K562 (cell line): ENCODE measurements at regions not wholly inside any gene's neighbourhood (a gene's known extent, or its start where the extent isn't known, plus 50 kb on each side); places are given as distances from the start of the nearest gene placed in this dataset.

Experiments
- E2F6 ChIP-seq, 2 experiments: IDR thresholded peaks; 2 replicates each; pipeline ENCODE4 v1.6.1; 2011; ENCODE audit warnings: borderline replicate concordance in 1 of 2, control low read depth in 1 of 2, low read depth in 1 of 2, low read length in 1 of 2, mild to moderate bottlenecking in 1 of 2, mixed read lengths in 1 of 2, moderate library complexity in 1 of 2; ENCODE audit not compliant: insufficient read depth in 1 of 2, insufficient read length in 1 of 2, poor library complexity in 1 of 2, severe bottlenecking in 1 of 2; ENCODE audit errors: extremely low read depth in 1 of 2
- GTF2A2 ChIP-seq: IDR thresholded peaks from 2 replicates; pipeline ENCODE4 v1.6.1; 2016; ENCODE audit warnings: mild to moderate bottlenecking, missing genetic modification characterization, missing compliant biosample characterization
- HLTF ChIP-seq: fragments of 450-650 bp; IDR thresholded peaks from 2 replicates; pipeline ENCODE4 v1.6.1; 2016
- MCM2 ChIP-seq: fragments of 450-650 bp; IDR thresholded peaks from 2 replicates; pipeline ENCODE4 v1.6.1; 2017; ENCODE audit warnings: low read depth, mild to moderate bottlenecking
- NR3C1 ChIP-seq: sonication (generic); formaldehyde crosslinking; IDR thresholded peaks from 2 replicates; pipeline ENCODE4 v1.8.1; 2022; ENCODE audit warnings: missing genetic modification reagents
- PHF21A ChIP-seq: fragments of 450-650 bp; IDR thresholded peaks from 2 replicates; pipeline ENCODE4 v1.6.1; 2017; ENCODE audit warnings: low read depth, borderline replicate concordance
- RFX1 ChIP-seq: fragments of 450-650 bp; IDR thresholded peaks from 2 replicates; pipeline ENCODE4 v1.6.1; 2016; ENCODE audit warnings: mild to moderate bottlenecking, moderate library complexity
- SMAD2 ChIP-seq: fragments of 150-350 bp; IDR thresholded peaks from 2 replicates; pipeline ENCODE4 v1.6.1; 2014; ENCODE audit warnings: low read depth, mild to moderate bottlenecking, low read length
- SMAD3 ChIP-seq: fragments of 450-650 bp; formaldehyde crosslinking; conservative IDR thresholded peaks from 2 replicates; pipeline ENCODE4 v1.4.0; 2020; ENCODE audit warnings: mild to moderate bottlenecking
- STAT6 ChIP-seq: sonication (generic); formaldehyde crosslinking; IDR thresholded peaks from 2 replicates; pipeline ENCODE4 v1.8.1; 2023; ENCODE audit warnings: mild to moderate bottlenecking, missing genetic modification reagents
- TGIF2 ChIP-seq: sonication (generic); formaldehyde crosslinking; IDR thresholded peaks from 2 replicates; pipeline ENCODE4 v1.8.1; 2022; ENCODE audit warnings: mild to moderate bottlenecking, missing genetic modification reagents, moderate library complexity
- WHSC1 ChIP-seq: IDR thresholded peaks from one replicate; pipeline ENCODE4 v1.6.1; 2012; ENCODE audit warnings: low read length, control low read depth, inconsistent platforms
- ZNF407 ChIP-seq: fragments of 450-650 bp; IDR thresholded peaks from 2 replicates; pipeline ENCODE4 v1.6.1; 2016; ENCODE audit warnings: low read depth
- ZNF511 ChIP-seq: sonication (generic); formaldehyde crosslinking; IDR thresholded peaks from 2 replicates; pipeline ENCODE4 v1.8.0; 2022; ENCODE audit warnings: mild to moderate bottlenecking, missing genetic modification reagents
- ZSCAN32 ChIP-seq: fragments of 450-650 bp; formaldehyde crosslinking; IDR thresholded peaks from 2 replicates; pipeline ENCODE4 v1.4.0; 2020; ENCODE audit warnings: mild to moderate bottlenecking, moderate library complexity

GRCh38 chr15:92809064-92809879, 90.9 kb upstream of the CHD2 start (continued):
- 0 out of 2 replicates have a peak, but pooled peaks have one; percentile 22 for TF ChIP-seq ZNF407
- TF ChIP-seq STAT6: no peak; the same call in 1 of the 2 replicates
- no peak for TF ChIP-seq WHSC1
- TF ChIP-seq HLTF: no peak
- peak; percentile 87 for TF ChIP-seq ZNF511
- no peak for TF ChIP-seq SMAD2
- TF ChIP-seq NR3C1 (CRISPR knock-in tag): 0 out of 2 replicates have a peak, but pooled peaks have one; percentile 69
- TF ChIP-seq TGIF2 (CRISPR knock-in tag): peak; percentile 63; the same call in 1 of the 2 replicates
- TF ChIP-seq PHF21A: no peak
- no peak for TF ChIP-seq MCM2
- TF ChIP-seq E2F6 (IDR thresholded peaks at IDR 0.05; ENCODE audit: borderline replicate concordance in 1 of 2, extremely low read depth in 1 of 2, insufficient read depth in 1 of 2, insufficient read length in 1 of 2, low read depth in 1 of 2, low read length in 1 of 2, poor library complexity in 1 of 2, severe bottlenecking in 1 of 2): peak; percentile 84 to 92
- 0 out of 2 replicates have a peak, but pooled peaks have one; percentile 10 for TF ChIP-seq SMAD3 (CRISPR knock-in tag)
- no peak for TF ChIP-seq GTF2A2
- no peak for TF ChIP-seq RFX1
- TF ChIP-seq ZSCAN32 (CRISPR knock-in tag): no peak
